Sigmoid colon (tissue), 3 donors: ENCODE measurements at regions not wholly inside any gene's neighbourhood (a gene's known extent, or its start where the extent isn't known, plus 50 kb on each side); places are given as distances from the start of the nearest gene placed in this dataset.

Experiments used
- POLR2A ChIP-seq, 2 donors: fragments of 450-650 bp; IDR thresholded peaks; one replicate each; pipeline ENCODE4 v1.6.1; 2016; ENCODE audit warnings: antibody characterized with exemption in 2 of 2, mild to moderate bottlenecking in 2 of 2, moderate library complexity in 2 of 2
- TF ChIP-seq, protein P1 (sequence below), 4 experiments: fragments of 450-650 bp in 3 of 4; fragments of 200-600 bp in 1 of 4; IDR thresholded peaks; one replicate each; pipeline ENCODE4 v1.5.1; 2016 to 2019; ENCODE audit warnings: antibody characterized with exemption in 4 of 4, mild to moderate bottlenecking in 3 of 4, moderate library complexity in 2 of 4

DNA sequence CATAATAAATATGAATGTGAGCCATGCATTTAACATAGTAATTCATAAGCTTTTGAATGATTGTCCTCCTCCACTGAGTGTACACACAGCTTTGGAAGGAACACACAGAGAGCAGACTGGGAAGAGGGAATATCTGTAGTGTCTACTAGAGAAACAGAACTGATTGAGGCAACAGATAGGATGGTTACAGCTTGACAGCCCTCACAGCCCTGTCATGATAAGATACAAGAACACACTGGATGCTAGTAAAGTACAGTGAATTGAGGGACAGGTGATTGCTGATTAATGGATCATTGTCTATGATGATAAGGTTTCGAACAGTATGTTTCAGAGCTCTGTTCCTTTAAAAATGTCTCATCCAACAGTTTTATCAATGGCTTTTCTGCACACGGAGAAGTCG is 383.4 kb upstream of the GBE1 start:
- TF ChIP-seq, protein P1, sequence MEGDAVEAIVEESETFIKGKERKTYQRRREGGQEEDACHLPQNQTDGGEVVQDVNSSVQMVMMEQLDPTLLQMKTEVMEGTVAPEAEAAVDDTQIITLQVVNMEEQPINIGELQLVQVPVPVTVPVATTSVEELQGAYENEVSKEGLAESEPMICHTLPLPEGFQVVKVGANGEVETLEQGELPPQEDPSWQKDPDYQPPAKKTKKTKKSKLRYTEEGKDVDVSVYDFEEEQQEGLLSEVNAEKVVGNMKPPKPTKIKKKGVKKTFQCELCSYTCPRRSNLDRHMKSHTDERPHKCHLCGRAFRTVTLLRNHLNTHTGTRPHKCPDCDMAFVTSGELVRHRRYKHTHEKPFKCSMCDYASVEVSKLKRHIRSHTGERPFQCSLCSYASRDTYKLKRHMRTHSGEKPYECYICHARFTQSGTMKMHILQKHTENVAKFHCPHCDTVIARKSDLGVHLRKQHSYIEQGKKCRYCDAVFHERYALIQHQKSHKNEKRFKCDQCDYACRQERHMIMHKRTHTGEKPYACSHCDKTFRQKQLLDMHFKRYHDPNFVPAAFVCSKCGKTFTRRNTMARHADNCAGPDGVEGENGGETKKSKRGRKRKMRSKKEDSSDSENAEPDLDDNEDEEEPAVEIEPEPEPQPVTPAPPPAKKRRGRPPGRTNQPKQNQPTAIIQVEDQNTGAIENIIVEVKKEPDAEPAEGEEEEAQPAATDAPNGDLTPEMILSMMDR (IDR thresholded peaks at IDR 0.05), result no peak
- no peak for TF ChIP-seq POLR2A (IDR thresholded peaks at IDR 0.05)
